Duodenal mucosa (tissue), 2 donors: ENCODE measurements at regions not wholly inside any gene's neighbourhood (a gene's known extent, or its start where the extent isn't known, plus 50 kb on each side); places are given as distances from the start of the nearest gene placed in this dataset.

ENCODE experiments used
- H3K27ac ChIP-seq: one replicate; pipeline ENCODE4 v1.7.0; 2013; ENCODE audit warnings: low read depth, low read length
- H3K27me3 ChIP-seq, 2 donors: one replicate each; pipeline ENCODE4 v1.7.0; 2013; ENCODE audit warnings: low read length in 2 of 2, control low read depth in 1 of 2; ENCODE audit not compliant: insufficient read depth in 2 of 2, control insufficient read depth in 1 of 2
- H3K36me3 ChIP-seq, 2 donors: one replicate each; pipeline ENCODE4 v1.7.0; 2013; ENCODE audit warnings: low read length in 2 of 2, control low read depth in 1 of 2; ENCODE audit not compliant: insufficient read depth in 2 of 2, control insufficient read depth in 1 of 2
- H3K4me1 ChIP-seq, 2 donors: one replicate each; pipeline ENCODE4 v1.7.0; 2013; ENCODE audit warnings: low read length in 2 of 2, control low read depth in 1 of 2; ENCODE audit not compliant: insufficient read depth in 2 of 2, control insufficient read depth in 1 of 2
- H3K4me3 ChIP-seq, 2 donors: one replicate each; pipeline ENCODE4 v1.7.0; 2013; ENCODE audit warnings: low read length in 2 of 2, low read depth in 1 of 2
- H3K9ac ChIP-seq, 2 donors: one replicate each; pipeline ENCODE4 v1.7.0; 2013; ENCODE audit warnings: low read length in 2 of 2, low read depth in 1 of 2
- H3K9me3 ChIP-seq, 2 donors: one replicate each; pipeline ENCODE4 v1.7.0; 2013; ENCODE audit warnings: low read length in 2 of 2, control low read depth in 1 of 2; ENCODE audit not compliant: control insufficient read depth in 1 of 2

DNA sequence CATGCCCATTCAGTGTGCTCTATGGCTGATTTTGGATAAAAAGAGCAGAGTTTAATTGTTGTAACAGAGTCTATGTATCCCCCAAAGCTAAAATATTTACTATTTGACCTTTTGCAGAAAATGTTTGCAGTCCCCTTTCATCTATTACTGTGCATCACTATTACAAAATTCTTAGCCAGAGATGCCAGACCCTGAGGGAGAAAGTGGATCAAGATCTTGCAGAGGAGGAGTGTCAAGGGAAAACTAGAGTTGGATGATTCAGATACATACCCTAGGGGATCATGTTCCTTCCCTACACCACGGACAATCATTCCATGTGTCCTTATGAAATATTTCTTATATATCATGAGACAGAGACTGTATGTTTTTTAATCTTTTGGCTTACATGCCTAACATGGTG, 68.6 kb upstream of the TPRG1 start:
- Histone ChIP-seq H3K27me3 (no peaks in the 10 kb centered on the region), H3K9me3 (no peaks in the 10 kb centered on the region), H3K4me1 (no peaks in the 10 kb centered on the region), H3K9ac (no peak overlapping the region), H3K4me3 (no peak overlapping the region), H3K36me3 (no peaks in the 10 kb centered on the region), H3K27ac (no peak overlapping the region)

- no peaks in the 10 kb centered on the region for H3K9me3 ChIP-seq
- H3K4me3 ChIP-seq, result no peak overlapping the region
- H3K27ac ChIP-seq, result no peak overlapping the region
- no peaks in the 10 kb centered on the region for H3K27me3 ChIP-seq
- no peak overlapping the region for H3K9ac ChIP-seq
- no peaks in the 10 kb centered on the region for H3K4me1 ChIP-seq
- H3K36me3 ChIP-seq, result no peaks in the 10 kb centered on the region
Observed at GRCh38 chr3:189108067-189108466, 63.7 kb upstream of the TPRG1 start.

DNA sequence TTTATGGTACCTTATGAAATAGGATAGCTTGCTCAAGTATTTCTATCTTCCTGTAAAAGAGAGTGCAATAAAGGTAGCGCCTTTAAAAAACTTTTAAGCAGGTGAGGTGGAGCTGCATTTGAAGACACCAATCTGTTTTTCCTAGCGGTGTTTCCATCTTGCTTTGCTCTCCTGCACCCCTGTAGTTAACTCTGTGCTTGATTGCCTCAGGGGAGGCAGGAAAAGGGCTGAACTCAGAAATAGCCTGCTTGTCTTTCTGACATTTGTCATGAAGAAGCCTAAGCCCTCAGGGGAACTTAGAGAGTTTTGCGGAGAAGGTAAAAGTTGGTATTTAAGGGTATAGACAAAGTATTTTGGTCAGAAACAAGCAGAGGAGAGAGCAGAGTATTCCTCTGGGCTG, 63.0 kb upstream of the TPRG1 start:
- Histone ChIP-seq H3K9me3 (no peaks in the 10 kb centered on the region), H3K9ac (no peak overlapping the region), H3K36me3 (no peaks in the 10 kb centered on the region), H3K27ac (no peak overlapping the region), H3K4me3 (no peak overlapping the region), H3K27me3 (no peaks in the 10 kb centered on the region), H3K4me1 (no peaks in the 10 kb centered on the region)

DNA sequence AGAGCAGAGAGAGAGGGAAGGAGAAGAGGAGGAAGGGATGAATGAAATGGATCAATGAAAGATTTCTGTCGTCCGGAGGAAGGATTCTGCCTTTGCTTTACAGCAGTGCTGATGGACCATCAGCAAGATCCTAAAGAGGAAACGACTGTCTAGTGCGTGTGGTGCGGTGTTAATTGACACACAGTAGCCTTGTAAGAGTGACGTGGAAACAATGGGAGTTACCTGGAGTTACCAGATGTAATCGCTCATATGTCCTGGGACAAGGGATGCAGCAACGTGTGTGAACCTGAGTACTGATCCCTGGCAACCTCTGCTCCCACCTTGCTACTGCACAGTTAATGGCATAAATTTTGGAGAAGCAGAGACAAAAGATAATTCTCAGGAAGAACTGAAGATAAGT, 62.6 kb upstream of the TPRG1 start:
- no peak overlapping the region for H3K27ac ChIP-seq
- no peaks in the 10 kb centered on the region for H3K36me3 ChIP-seq
- no peaks in the 10 kb centered on the region for H3K4me1 ChIP-seq
- no peak overlapping the region for H3K9ac ChIP-seq
- H3K9me3 ChIP-seq, result no peaks in the 10 kb centered on the region
- H3K27me3 ChIP-seq, result no peaks in the 10 kb centered on the region
- no peak overlapping the region for H3K4me3 ChIP-seq

- Histone ChIP-seq H3K4me3 (no peak overlapping the region), H3K9me3 (peaks cover 0 to 8% of the 10 kb centered on the region in 2 donors), H3K9ac (no peak overlapping the region), H3K4me1 (no peaks in the 10 kb centered on the region), H3K27ac (no peak overlapping the region), H3K27me3 (no peaks in the 10 kb centered on the region), H3K36me3 (no peaks in the 10 kb centered on the region)
Observed at GRCh38 chr3:189117087-189117486, 54.7 kb upstream of the TPRG1 start.

DNA sequence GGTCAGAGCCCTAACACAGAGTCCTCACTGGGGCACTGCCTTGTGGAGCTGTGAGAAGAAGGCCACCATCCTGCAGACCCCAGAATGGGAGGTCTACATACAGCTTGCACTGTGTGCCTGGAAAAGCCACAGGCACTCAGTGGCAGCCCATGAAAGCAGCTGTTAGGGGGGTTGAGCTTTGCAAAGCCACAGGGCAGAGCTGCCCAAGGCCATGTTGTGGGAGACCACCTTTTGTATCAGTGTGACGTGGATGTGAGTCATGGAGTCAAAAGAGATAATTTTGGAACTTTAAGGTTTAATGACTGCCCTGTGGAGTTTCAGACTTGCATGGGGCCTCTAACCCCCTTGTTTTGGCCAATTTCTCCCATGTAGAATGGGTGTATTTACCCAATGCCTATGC, 52.9 kb upstream of the TPRG1 start:
- Histone ChIP-seq H3K4me3 (no peak overlapping the region), H3K9ac (no peak overlapping the region), H3K27me3 (no peaks in the 10 kb centered on the region), H3K27ac (no peak overlapping the region), H3K36me3 (no peaks in the 10 kb centered on the region), H3K4me1 (peaks cover 0 to 16% of the 10 kb centered on the region in 2 donors), H3K9me3 (peaks cover 0 to 8% of the 10 kb centered on the region in 2 donors)

GRCh38 chr3:189119950-189120349, 51.8 kb upstream of the TPRG1 start:
- H3K36me3 ChIP-seq, result no peaks in the 10 kb centered on the region
- H3K27me3 ChIP-seq, result no peaks in the 10 kb centered on the region
- no peak overlapping the region for H3K4me3 ChIP-seq
- H3K4me1 ChIP-seq, result peaks cover 0 to 17% of the 10 kb centered on the region in 2 donors
- peaks cover 0 to 8% of the 10 kb centered on the region in 2 donors for H3K9me3 ChIP-seq
- no peak overlapping the region for H3K9ac ChIP-seq
- no peak overlapping the region for H3K27ac ChIP-seq

- Histone ChIP-seq H3K36me3 (no peaks in the 10 kb centered on the region), H3K4me1 (peaks cover 0 to 17% of the 10 kb centered on the region in 2 donors), H3K9ac (no peak overlapping the region), H3K9me3 (peaks cover 0 to 8% of the 10 kb centered on the region in 2 donors), H3K27me3 (no peaks in the 10 kb centered on the region), H3K27ac (no peak overlapping the region), H3K4me3 (no peak overlapping the region)
Observed at GRCh38 chr3:189121092-189121491, 50.7 kb upstream of the TPRG1 start.
